Panc1 (cell line): ENCODE measurements at regions not wholly inside any gene's neighbourhood (a gene's known extent, or its start where the extent isn't known, plus 50 kb on each side); places are given as distances from the start of the nearest gene placed in this dataset.

Source experiments
- TF ChIP-seq, protein P1 (sequence below): fragments of 450-650 bp; IDR thresholded peaks from 2 replicates; pipeline ENCODE4 v1.5.1; 2017; ENCODE audit warnings: mild to moderate bottlenecking
- TF ChIP-seq, protein P2 (sequence below), 2 experiments: IDR thresholded peaks; 2 replicates each; pipeline ENCODE4 v1.6.1; 2011 to 2012; ENCODE audit warnings: low read depth in 2 of 2, control low read depth in 1 of 2, low read length in 1 of 2, mild to moderate bottlenecking in 1 of 2, moderate library complexity in 1 of 2; ENCODE audit not compliant: insufficient read depth in 1 of 2

DNA sequence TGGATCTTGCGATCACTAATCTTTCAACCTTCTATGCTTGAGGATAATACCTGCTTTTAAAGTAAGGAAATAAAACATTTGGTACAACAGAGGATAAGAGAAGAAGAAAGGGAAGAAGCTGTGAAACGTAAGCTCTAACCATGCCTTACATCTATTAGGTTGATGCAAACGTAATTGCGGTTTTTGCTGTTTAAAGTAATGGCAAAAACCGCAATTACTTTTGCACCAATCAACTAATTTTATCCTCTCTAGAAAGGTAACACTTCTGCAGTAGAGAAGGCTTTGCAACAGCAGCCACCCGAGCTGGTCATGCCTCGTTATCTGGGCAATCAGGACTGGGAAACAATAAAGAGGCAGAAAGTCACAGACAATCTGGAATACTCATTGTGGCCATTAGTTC, 224.1 kb downstream of the MED10 start:
- TF ChIP-seq, protein P1, sequence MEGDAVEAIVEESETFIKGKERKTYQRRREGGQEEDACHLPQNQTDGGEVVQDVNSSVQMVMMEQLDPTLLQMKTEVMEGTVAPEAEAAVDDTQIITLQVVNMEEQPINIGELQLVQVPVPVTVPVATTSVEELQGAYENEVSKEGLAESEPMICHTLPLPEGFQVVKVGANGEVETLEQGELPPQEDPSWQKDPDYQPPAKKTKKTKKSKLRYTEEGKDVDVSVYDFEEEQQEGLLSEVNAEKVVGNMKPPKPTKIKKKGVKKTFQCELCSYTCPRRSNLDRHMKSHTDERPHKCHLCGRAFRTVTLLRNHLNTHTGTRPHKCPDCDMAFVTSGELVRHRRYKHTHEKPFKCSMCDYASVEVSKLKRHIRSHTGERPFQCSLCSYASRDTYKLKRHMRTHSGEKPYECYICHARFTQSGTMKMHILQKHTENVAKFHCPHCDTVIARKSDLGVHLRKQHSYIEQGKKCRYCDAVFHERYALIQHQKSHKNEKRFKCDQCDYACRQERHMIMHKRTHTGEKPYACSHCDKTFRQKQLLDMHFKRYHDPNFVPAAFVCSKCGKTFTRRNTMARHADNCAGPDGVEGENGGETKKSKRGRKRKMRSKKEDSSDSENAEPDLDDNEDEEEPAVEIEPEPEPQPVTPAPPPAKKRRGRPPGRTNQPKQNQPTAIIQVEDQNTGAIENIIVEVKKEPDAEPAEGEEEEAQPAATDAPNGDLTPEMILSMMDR, result no peak
- TF ChIP-seq, protein P2, sequence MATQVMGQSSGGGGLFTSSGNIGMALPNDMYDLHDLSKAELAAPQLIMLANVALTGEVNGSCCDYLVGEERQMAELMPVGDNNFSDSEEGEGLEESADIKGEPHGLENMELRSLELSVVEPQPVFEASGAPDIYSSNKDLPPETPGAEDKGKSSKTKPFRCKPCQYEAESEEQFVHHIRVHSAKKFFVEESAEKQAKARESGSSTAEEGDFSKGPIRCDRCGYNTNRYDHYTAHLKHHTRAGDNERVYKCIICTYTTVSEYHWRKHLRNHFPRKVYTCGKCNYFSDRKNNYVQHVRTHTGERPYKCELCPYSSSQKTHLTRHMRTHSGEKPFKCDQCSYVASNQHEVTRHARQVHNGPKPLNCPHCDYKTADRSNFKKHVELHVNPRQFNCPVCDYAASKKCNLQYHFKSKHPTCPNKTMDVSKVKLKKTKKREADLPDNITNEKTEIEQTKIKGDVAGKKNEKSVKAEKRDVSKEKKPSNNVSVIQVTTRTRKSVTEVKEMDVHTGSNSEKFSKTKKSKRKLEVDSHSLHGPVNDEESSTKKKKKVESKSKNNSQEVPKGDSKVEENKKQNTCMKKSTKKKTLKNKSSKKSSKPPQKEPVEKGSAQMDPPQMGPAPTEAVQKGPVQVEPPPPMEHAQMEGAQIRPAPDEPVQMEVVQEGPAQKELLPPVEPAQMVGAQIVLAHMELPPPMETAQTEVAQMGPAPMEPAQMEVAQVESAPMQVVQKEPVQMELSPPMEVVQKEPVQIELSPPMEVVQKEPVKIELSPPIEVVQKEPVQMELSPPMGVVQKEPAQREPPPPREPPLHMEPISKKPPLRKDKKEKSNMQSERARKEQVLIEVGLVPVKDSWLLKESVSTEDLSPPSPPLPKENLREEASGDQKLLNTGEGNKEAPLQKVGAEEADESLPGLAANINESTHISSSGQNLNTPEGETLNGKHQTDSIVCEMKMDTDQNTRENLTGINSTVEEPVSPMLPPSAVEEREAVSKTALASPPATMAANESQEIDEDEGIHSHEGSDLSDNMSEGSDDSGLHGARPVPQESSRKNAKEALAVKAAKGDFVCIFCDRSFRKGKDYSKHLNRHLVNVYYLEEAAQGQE (IDR thresholded peaks at IDR 0.05; ENCODE audit: insufficient read depth in 1 of 2, low read depth in 2 of 2, low read length in 1 of 2), result no peak
